Fibroblast of skin of right quadriceps (primary cell): ENCODE measurements at regions not wholly inside any gene's neighbourhood (a gene's known extent, or its start where the extent isn't known, plus 50 kb on each side); places are given as distances from the start of the nearest gene placed in this dataset.

ENCODE experiments used
- DNase-seq: peaks from one replicate; pipeline ENCODE4 v3.0.0-alpha.2; 2013

GRCh38 chr9:94159069-94159939 lies 75.0 kb downstream of the PTPDC1 start:
- DNase-seq, result peak; percentile 22

GRCh38 chr9:94160594-94161501 lies 76.6 kb downstream of the PTPDC1 start:
- no peak for DNase-seq

GRCh38 chr9:94161673-94162072 lies 77.4 kb downstream of the PTPDC1 start:
- no peak for DNase-seq

GRCh38 chr9:94164806-94165549 lies 80.7 kb downstream of the PTPDC1 start:
- no peak for DNase-seq

- peak; percentile 99 for DNase-seq
These were observed 81.5 kb downstream of the PTPDC1 start for GRCh38 chr9:94165592-94166235.

GRCh38 chr9:94166236-94166975 lies 82.1 kb downstream of the PTPDC1 start:
- DNase-seq, result peak; percentile 99

GRCh38 chr9:94166976-94167346 lies 82.7 kb downstream of the PTPDC1 start:
- no peak for DNase-seq

GRCh38 chr9:94167376-94167890 lies 83.2 kb downstream of the PTPDC1 start:
- DNase-seq, result no peak

GRCh38 chr9:94168203-94169000 lies 84.1 kb downstream of the PTPDC1 start:
- DNase-seq, result no peak

GRCh38 chr9:94169968-94170367 lies 85.7 kb downstream of the PTPDC1 start:
- no peak for DNase-seq

GRCh38 chr9:94173632-94174031 lies 85.5 kb upstream of the ZNF169 start:
- no peak for DNase-seq

- DNase-seq, result no peak
These were observed 84.9 kb upstream of the ZNF169 start for GRCh38 chr9:94174164-94174563.

- DNase-seq, result no peak
These were observed 83.4 kb upstream of the ZNF169 start for GRCh38 chr9:94175669-94176068.

- DNase-seq, result peak; percentile 15
These were observed 82.5 kb upstream of the ZNF169 start for GRCh38 chr9:94176608-94177007.

- DNase-seq, result no peak
These were observed 80.2 kb upstream of the ZNF169 start for GRCh38 chr9:94178927-94179326.

- DNase-seq, result no peak
These were observed 77.5 kb upstream of the ZNF169 start for GRCh38 chr9:94181408-94182181.

- DNase-seq, result no peak
These were observed 76.6 kb upstream of the ZNF169 start for GRCh38 chr9:94182532-94182931.

- no peak for DNase-seq
These were observed 75.7 kb upstream of the ZNF169 start for GRCh38 chr9:94183240-94183999.

GRCh38 chr9:94188246-94188645 lies 70.9 kb upstream of the ZNF169 start:
- no peak for DNase-seq
